ENCODE measurements at regions not wholly inside any gene's neighbourhood (a gene's known extent, or its start where the extent isn't known, plus 50 kb on each side); places are given as distances from the start of the nearest gene placed in this dataset.

- Histone ChIP-seq H3K27ac (ENCODE audit: low read depth, low read length) (no peak overlapping the region), H3K79me1 (ENCODE audit: low read depth, low read length) (no peaks in the 10 kb centered on the region), H2AK5ac (ENCODE audit: low read depth, low read length) (no peak overlapping the region), H3K14ac (ENCODE audit: insufficient read length) (no peak overlapping the region), H4K20me1 (replicated peaks in 1 of 2; ENCODE audit: control insufficient read depth in 1 of 2, insufficient read depth in 2 of 2, low read length in 2 of 2) (no peaks in the 10 kb centered on the region), H3K27me3 (replicated peaks in 1 of 4; ENCODE audit: control insufficient read depth in 3 of 4, extremely low read depth in 1 of 4, insufficient read depth in 3 of 4, low read length in 3 of 4) (no peaks in the 10 kb centered on the region), H2BK20ac (ENCODE audit: low read length) (no peak overlapping the region), H4K5ac (ENCODE audit: insufficient read length, low read depth, low read length) (no peak overlapping the region), H2BK120ac (replicated peaks; ENCODE audit: low read depth, low read length) (no peak overlapping the region), H2AFZ (ENCODE audit: low read length) (no peak overlapping the region), H3K4me1 (replicated peaks in 1 of 4; ENCODE audit: control insufficient read depth in 3 of 4, insufficient read depth in 4 of 4, low read length in 3 of 4) (no peaks in the 10 kb centered on the region), H3K4me3 (ENCODE audit: extremely low read depth in 1 of 4, insufficient read depth in 2 of 4, low read depth in 3 of 4, low read length in 4 of 4) (no peak overlapping the region), H4K91ac (replicated peaks; ENCODE audit: insufficient read length, low read length) (no peak overlapping the region), H3K23ac (ENCODE audit: insufficient read length) (no peak overlapping the region), H3K9ac (replicated peaks in 1 of 4; ENCODE audit: extremely low read depth in 1 of 4, low read depth in 3 of 4, low read length in 3 of 4) (no peak overlapping the region), H3K18ac (ENCODE audit: extremely low read depth, low read length) (no peak overlapping the region), H2BK12ac (ENCODE audit: low read depth, low read length) (no peak overlapping the region), H2BK5ac (ENCODE audit: low read depth, low read length) (no peak overlapping the region), H3K4ac (replicated peaks; ENCODE audit: insufficient read length, low read depth, low read length) (no peak overlapping the region), H4K8ac (ENCODE audit: extremely low read depth, insufficient read depth, low read length) (no peak overlapping the region), H3K9me3 (ENCODE audit: insufficient read depth in 2 of 2, low read depth in 1 of 2, low read length in 1 of 2) (peaks cover 5% of the 10 kb centered on the region in 2 experiments; a peak in 1 of 4 replicates), H2BK15ac (ENCODE audit: low read length) (no peak overlapping the region), H3K56ac (replicated peaks; ENCODE audit: insufficient read length, low read depth, low read length) (no peak overlapping the region), H3K36me3 (ENCODE audit: control insufficient read depth in 2 of 4, insufficient read depth in 4 of 4, low read length in 3 of 4) (no peaks in the 10 kb centered on the region), H3K4me2 (ENCODE audit: insufficient read depth in 1 of 2, low read depth in 2 of 2, low read length in 2 of 2) (no peak overlapping the region), H3K23me2 (ENCODE audit: low read depth, low read length) (no peaks in the 10 kb centered on the region), H3K79me2 (ENCODE audit: control insufficient read depth in 1 of 2, insufficient read depth in 2 of 2, low read length in 2 of 2) (no peaks in the 10 kb centered on the region)
- POLR2A ChIA-PET (ENCODE audit: partially characterized antibody) = no interaction called here
- 88% methylated on average over 8 of the region's 8 CpGs; no CpG with 5 or more reads in 1 of the 2 experiments for WGBS, 2 experiments (ENCODE audit: extremely low coverage in 1 of 2, insufficient coverage in 1 of 2, insufficient read length in 1 of 2, insufficient replicate concordance in 2 of 2, low coverage in 1 of 2, low lambda C conversion rate in 2 of 2, missing lambda C conversion rate in 1 of 2)
- CTCF ChIA-PET (ENCODE audit: partially characterized antibody) = interaction anchor here (0.6 kb wide), 1 partner anchor 27 kb away, joined by 3 read pairs; no protein-coding TSS in a partner anchor
- TF ChIP-seq GTF2F1 (IDR thresholded peaks at IDR 0.05; ENCODE audit: borderline replicate concordance, low read depth, low read length) (no peak), ATF2 (IDR thresholded peaks at IDR 0.05; ENCODE audit: low read length) (no peak), CREB1 (IDR thresholded peaks at IDR 0.05) (no peak), HDAC2 (IDR thresholded peaks at IDR 0.05; ENCODE audit: borderline replicate concordance in 1 of 2, low read depth in 2 of 2, low read length in 2 of 2) (no peak), JUND (IDR thresholded peaks at IDR 0.05; ENCODE audit: low read length) (no peak), TEAD4 (IDR thresholded peaks at IDR 0.05; ENCODE audit: low read depth, low read length) (no peak), TCF12 (IDR thresholded peaks at IDR 0.05; ENCODE audit: low read depth, low read length) (no peak), POLR2AphosphoS5 (IDR thresholded peaks at IDR 0.05; ENCODE audit: low read depth, low read length) (no peak), TAF7 (optimal IDR thresholded peaks at IDR 0.05; ENCODE audit: borderline replicate concordance, low read depth, low read length) (no peak), CBX8 (IDR thresholded peaks at IDR 0.05; ENCODE audit: borderline replicate concordance, low read depth, low read length) (no peak), SAP30 (IDR thresholded peaks at IDR 0.05; ENCODE audit: insufficient read depth, insufficient replicate concordance, low read length) (no peak), CTBP2 (IDR thresholded peaks at IDR 0.05; ENCODE audit: borderline replicate concordance, insufficient read depth, insufficient read length, low read length) (no peak), JUN (IDR thresholded peaks at IDR 0.05; ENCODE audit: low read depth, low read length) (no peak)
- DNase-seq (ENCODE audit: low read depth in 1 of 2, low spot score in 2 of 2) (no peak), FAIRE-seq (no peak)
Measured at GRCh38 chr10:33732161-33732680, 397.8 kb upstream of the NRP1 start.

Measured in H1 (cell line).